ENCODE measurements at regions not wholly inside any gene's neighbourhood (a gene's known extent, or its start where the extent isn't known, plus 50 kb on each side); places are given as distances from the start of the nearest gene placed in this dataset.

DNA sequence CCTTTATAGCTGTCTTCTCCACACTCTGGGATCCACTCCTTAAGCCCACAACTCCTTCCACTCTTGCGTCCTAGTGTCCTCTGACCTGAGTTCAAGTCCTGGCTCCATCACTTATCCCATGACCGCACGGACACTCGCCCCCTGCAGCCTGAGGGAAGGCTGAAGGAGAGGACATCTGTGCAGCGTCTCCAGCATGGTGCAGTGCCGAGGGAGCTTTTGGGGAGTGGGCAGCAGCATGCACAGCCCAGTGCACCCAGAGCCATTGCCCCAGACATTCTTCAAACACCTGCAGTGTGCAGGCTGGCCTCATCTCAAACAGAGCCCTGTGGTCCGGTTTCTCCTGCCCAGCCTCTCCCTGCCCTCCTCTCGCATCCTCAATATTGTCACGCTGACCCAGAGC is 317.1 kb upstream of the ZMIZ1 start:
- TF ChIP-seq, protein P1, sequence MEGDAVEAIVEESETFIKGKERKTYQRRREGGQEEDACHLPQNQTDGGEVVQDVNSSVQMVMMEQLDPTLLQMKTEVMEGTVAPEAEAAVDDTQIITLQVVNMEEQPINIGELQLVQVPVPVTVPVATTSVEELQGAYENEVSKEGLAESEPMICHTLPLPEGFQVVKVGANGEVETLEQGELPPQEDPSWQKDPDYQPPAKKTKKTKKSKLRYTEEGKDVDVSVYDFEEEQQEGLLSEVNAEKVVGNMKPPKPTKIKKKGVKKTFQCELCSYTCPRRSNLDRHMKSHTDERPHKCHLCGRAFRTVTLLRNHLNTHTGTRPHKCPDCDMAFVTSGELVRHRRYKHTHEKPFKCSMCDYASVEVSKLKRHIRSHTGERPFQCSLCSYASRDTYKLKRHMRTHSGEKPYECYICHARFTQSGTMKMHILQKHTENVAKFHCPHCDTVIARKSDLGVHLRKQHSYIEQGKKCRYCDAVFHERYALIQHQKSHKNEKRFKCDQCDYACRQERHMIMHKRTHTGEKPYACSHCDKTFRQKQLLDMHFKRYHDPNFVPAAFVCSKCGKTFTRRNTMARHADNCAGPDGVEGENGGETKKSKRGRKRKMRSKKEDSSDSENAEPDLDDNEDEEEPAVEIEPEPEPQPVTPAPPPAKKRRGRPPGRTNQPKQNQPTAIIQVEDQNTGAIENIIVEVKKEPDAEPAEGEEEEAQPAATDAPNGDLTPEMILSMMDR (conservative IDR thresholded peaks at IDR 0.05; ENCODE audit: low read depth, low read length) = no peak
- TF ChIP-seq EZH2 (IDR thresholded peaks at IDR 0.05; ENCODE audit: borderline replicate concordance, low read depth, low read length, poor library complexity, severe bottlenecking) = no peak
- Histone ChIP-seq H3K36me3 (ENCODE audit: insufficient read depth, low read length, poor library complexity, severe bottlenecking) (no peaks in the 10 kb centered on the region), H3K9me3 (ENCODE audit: low read depth, low read length, poor library complexity, severe bottlenecking) (no peaks in the 10 kb centered on the region), H3K4me3 (ENCODE audit: low read depth, low read length, poor library complexity, severe bottlenecking) (no peak overlapping the region), H3K4me1 (ENCODE audit: insufficient read depth, low read length, poor library complexity, severe bottlenecking) (peaks cover 23% of the 10 kb centered on the region), H3K27ac (ENCODE audit: low read depth, low read length, poor library complexity, severe bottlenecking) (no peak overlapping the region), H3K27me3 (replicated peaks; ENCODE audit: insufficient read depth, low read depth, low read length, poor library complexity) (peaks cover 4% of the 10 kb centered on the region)
- CTCF ChIA-PET = no interaction called here
- intact Hi-C loops (cut with micrococcal nuclease; ENCODE audit: unreplicated experiment) = no loop called here
- BruUV-seq (replicated peaks) = no TSS peak
- POLR2A ChIA-PET (ENCODE audit: low non-redundant PET) = no interaction called here
- no peak for DNase-seq (ENCODE audit: low spot score)

DNA sequence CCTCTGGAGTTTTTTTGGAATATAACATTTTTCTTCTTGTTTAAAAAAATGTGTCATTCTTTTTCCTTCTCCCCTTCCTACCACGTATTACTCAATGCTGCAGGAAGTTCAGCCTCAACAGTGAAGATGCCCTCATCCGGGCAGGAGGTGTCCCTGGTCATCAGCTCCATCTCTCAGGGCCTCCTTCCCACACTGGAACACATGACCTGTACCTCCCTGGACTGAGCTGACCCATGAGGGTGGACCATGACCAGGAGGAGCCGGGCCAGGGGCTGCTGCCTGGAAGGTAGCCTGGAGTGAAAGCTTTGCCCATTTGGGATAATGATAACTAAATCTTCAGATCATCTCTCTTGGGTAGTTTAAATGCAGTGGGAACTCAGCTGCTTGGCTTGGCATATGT is 316.5 kb upstream of the ZMIZ1 start:
- ChIA-PET CTCF (no interaction called here), POLR2A (ENCODE audit: low non-redundant PET) (no interaction called here)
- Histone ChIP-seq H3K4me1 (ENCODE audit: insufficient read depth, low read length, poor library complexity, severe bottlenecking) (peaks cover 28% of the 10 kb centered on the region), H3K4me3 (ENCODE audit: low read depth, low read length, poor library complexity, severe bottlenecking) (no peak overlapping the region), H3K27me3 (replicated peaks; ENCODE audit: insufficient read depth, low read depth, low read length, poor library complexity) (peaks cover 4% of the 10 kb centered on the region), H3K9me3 (ENCODE audit: low read depth, low read length, poor library complexity, severe bottlenecking) (no peaks in the 10 kb centered on the region), H3K27ac (ENCODE audit: low read depth, low read length, poor library complexity, severe bottlenecking) (no peak overlapping the region), H3K36me3 (ENCODE audit: insufficient read depth, low read length, poor library complexity, severe bottlenecking) (no peaks in the 10 kb centered on the region)
- DNase-seq (ENCODE audit: low spot score) = no peak
- TF ChIP-seq, protein P1 (conservative IDR thresholded peaks at IDR 0.05; ENCODE audit: low read depth, low read length) = no peak
- TF ChIP-seq EZH2 (IDR thresholded peaks at IDR 0.05; ENCODE audit: borderline replicate concordance, low read depth, low read length, poor library complexity, severe bottlenecking) = no peak
- intact Hi-C loops (cut with micrococcal nuclease; ENCODE audit: unreplicated experiment) = no loop called here
- no TSS peak for BruUV-seq (replicated peaks)

DNA sequence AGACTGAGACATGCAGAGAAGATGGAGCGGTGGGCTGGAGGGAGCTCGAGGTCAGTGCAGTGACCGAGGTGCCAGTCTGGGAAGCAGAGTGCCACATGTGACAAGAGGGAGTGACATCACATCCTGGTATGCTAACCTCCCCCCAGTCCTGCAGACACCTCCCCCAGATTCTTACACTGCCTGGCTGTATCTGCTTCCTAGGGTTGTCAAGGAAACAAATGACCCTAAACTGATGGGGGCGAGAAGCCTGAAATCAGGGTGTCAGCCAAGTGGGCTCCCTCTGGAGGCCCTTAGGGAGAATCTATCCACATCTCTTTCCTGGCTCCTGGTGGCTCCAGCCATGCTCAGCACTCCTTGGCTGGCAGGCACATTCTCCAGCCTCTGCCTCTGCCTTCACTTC is 316.1 kb upstream of the ZMIZ1 start:
- Histone ChIP-seq H3K36me3 (ENCODE audit: insufficient read depth, low read length, poor library complexity, severe bottlenecking) (no peaks in the 10 kb centered on the region), H3K4me3 (ENCODE audit: low read depth, low read length, poor library complexity, severe bottlenecking) (no peak overlapping the region), H3K27ac (ENCODE audit: low read depth, low read length, poor library complexity, severe bottlenecking) (no peak overlapping the region), H3K27me3 (replicated peaks; ENCODE audit: insufficient read depth, low read depth, low read length, poor library complexity) (peaks cover 4% of the 10 kb centered on the region), H3K9me3 (ENCODE audit: low read depth, low read length, poor library complexity, severe bottlenecking) (no peaks in the 10 kb centered on the region), H3K4me1 (ENCODE audit: insufficient read depth, low read length, poor library complexity, severe bottlenecking) (peaks cover 33% of the 10 kb centered on the region)
- intact Hi-C loops (cut with micrococcal nuclease; ENCODE audit: unreplicated experiment) = no loop called here
- ChIA-PET POLR2A (ENCODE audit: low non-redundant PET) (no interaction called here), CTCF (no interaction called here)
- DNase-seq (ENCODE audit: low spot score) = no peak
- no TSS peak for BruUV-seq (replicated peaks)
- TF ChIP-seq, protein P1 (conservative IDR thresholded peaks at IDR 0.05; ENCODE audit: low read depth, low read length) = no peak
- no peak for TF ChIP-seq EZH2 (IDR thresholded peaks at IDR 0.05; ENCODE audit: borderline replicate concordance, low read depth, low read length, poor library complexity, severe bottlenecking)
